ENCODE measurements at regions not wholly inside any gene's neighbourhood (a gene's known extent, or its start where the extent isn't known, plus 50 kb on each side); places are given as distances from the start of the nearest gene placed in this dataset.

- WGBS, 5 donors = 79 to 86% (median 81%) methylated on average over 8 of the region's 8 CpGs
- no peaks in the 10 kb centered on the region for H3K36me3 ChIP-seq
Observed at GRCh38 chr10:44850356-44850934, 60.7 kb upstream of the TMEM72 start.

GRCh38 chr10:44851413-44851812, 59.7 kb upstream of the TMEM72 start:
- H3K27ac ChIP-seq = no peak overlapping the region
- TF ChIP-seq POLR2AphosphoS5 (IDR thresholded peaks at IDR 0.05) (no peak), POLR2A (IDR thresholded peaks at IDR 0.05) (no peak)
- TF ChIP-seq, protein P1, sequence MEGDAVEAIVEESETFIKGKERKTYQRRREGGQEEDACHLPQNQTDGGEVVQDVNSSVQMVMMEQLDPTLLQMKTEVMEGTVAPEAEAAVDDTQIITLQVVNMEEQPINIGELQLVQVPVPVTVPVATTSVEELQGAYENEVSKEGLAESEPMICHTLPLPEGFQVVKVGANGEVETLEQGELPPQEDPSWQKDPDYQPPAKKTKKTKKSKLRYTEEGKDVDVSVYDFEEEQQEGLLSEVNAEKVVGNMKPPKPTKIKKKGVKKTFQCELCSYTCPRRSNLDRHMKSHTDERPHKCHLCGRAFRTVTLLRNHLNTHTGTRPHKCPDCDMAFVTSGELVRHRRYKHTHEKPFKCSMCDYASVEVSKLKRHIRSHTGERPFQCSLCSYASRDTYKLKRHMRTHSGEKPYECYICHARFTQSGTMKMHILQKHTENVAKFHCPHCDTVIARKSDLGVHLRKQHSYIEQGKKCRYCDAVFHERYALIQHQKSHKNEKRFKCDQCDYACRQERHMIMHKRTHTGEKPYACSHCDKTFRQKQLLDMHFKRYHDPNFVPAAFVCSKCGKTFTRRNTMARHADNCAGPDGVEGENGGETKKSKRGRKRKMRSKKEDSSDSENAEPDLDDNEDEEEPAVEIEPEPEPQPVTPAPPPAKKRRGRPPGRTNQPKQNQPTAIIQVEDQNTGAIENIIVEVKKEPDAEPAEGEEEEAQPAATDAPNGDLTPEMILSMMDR (IDR thresholded peaks at IDR 0.05 in 8 of 11, conservative IDR thresholded peaks at IDR 0.05 in 3 of 11) = no peak
- DNase-seq = no peak
- intact Hi-C loops (cut with DNase I; ENCODE audit: low total_unique reads) = no loop called here
- no peaks in the 10 kb centered on the region for H3K27me3 ChIP-seq (replicated peaks in 1 of 7)
- 92 to 95% (median 94%) methylated on average over 10 of the region's 10 CpGs for WGBS, 5 donors
- peaks cover 0 to 6% (median 0%) of the 10 kb centered on the region in 8 donors for H3K9me3 ChIP-seq
- H3K4me3 ChIP-seq = no peak overlapping the region
- no peaks in the 10 kb centered on the region for H3K4me1 ChIP-seq
- H3K36me3 ChIP-seq = no peaks in the 10 kb centered on the region

More at GRCh38 chr10:44850356-44850934, 60.7 kb upstream of the TMEM72 start:
- peaks cover 0 to 6% (median 0%) of the 10 kb centered on the region in 8 donors for H3K9me3 ChIP-seq
- DNase-seq = no peak
- no peaks in the 10 kb centered on the region for H3K27me3 ChIP-seq (replicated peaks in 1 of 7)
- TF ChIP-seq POLR2AphosphoS5 (IDR thresholded peaks at IDR 0.05) = no peak
- TF ChIP-seq POLR2A (IDR thresholded peaks at IDR 0.05) = no peak
- TF ChIP-seq, protein P1 (IDR thresholded peaks at IDR 0.05 in 8 of 11, conservative IDR thresholded peaks at IDR 0.05 in 3 of 11) = no peak
- no peaks in the 10 kb centered on the region for H3K4me1 ChIP-seq
- intact Hi-C loops (cut with DNase I; ENCODE audit: low total_unique reads) = no loop called here
- H3K27ac ChIP-seq = no peak overlapping the region
- H3K4me3 ChIP-seq = no peak overlapping the region

DNA sequence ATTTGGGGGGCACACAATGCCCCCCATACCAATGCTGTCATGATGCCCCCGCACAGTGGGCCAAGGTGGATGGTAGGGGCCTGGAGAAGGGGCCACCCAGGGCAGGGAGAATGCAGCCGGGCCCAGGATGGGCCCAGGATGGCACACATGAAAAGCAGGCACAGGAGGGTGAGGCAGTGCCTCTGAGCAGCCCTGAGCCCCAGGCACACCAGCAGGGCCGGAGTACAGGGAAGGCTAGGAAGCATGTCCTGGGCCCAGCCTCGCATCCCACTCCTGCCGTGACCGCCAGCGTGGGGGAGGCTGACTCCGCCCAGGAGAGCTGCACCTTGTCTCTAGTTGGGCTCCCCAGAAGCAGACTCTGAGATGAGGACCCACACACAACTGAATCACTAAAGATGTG, 59.3 kb upstream of the TMEM72 start:
- DNase-seq = no peak
- Histone ChIP-seq H3K4me3 (no peak overlapping the region), H3K27ac (no peak overlapping the region), H3K9me3 (peaks cover 0 to 6% (median 0%) of the 10 kb centered on the region in 8 donors), H3K27me3 (replicated peaks in 1 of 7) (no peaks in the 10 kb centered on the region), H3K4me1 (no peaks in the 10 kb centered on the region), H3K36me3 (no peaks in the 10 kb centered on the region)
- no peak for TF ChIP-seq POLR2AphosphoS5 (IDR thresholded peaks at IDR 0.05)
- TF ChIP-seq, protein P1 (IDR thresholded peaks at IDR 0.05 in 8 of 11, conservative IDR thresholded peaks at IDR 0.05 in 3 of 11) = no peak
- no peak for TF ChIP-seq POLR2A (IDR thresholded peaks at IDR 0.05)
- WGBS, 5 donors = 82 to 94% (median 92%) methylated on average over 7 to 8 of the region's 8 CpGs
- intact Hi-C loops (cut with DNase I; ENCODE audit: low total_unique reads) = no loop called here

GRCh38 chr10:44853148-44853734, 57.9 kb upstream of the TMEM72 start:
- TF ChIP-seq, protein P1 (IDR thresholded peaks at IDR 0.05 in 8 of 11, conservative IDR thresholded peaks at IDR 0.05 in 3 of 11) = no peak
- no peak for TF ChIP-seq POLR2AphosphoS5 (IDR thresholded peaks at IDR 0.05)
- TF ChIP-seq POLR2A (IDR thresholded peaks at IDR 0.05) = no peak
- Histone ChIP-seq H3K27me3 (replicated peaks in 1 of 7) (no peaks in the 10 kb centered on the region), H3K36me3 (no peaks in the 10 kb centered on the region), H3K4me1 (peaks cover 0 to 7% (median 0%) of the 10 kb centered on the region in 6 donors), H3K9me3 (peaks cover 0 to 6% (median 0%) of the 10 kb centered on the region in 8 donors), H3K27ac (no peak overlapping the region), H3K4me3 (no peak overlapping the region)
- WGBS, 5 donors = 21 to 67% (median 42%) methylated on average over 1 of the region's 1 CpG
- DNase-seq = no peak
- intact Hi-C loops (cut with DNase I; ENCODE audit: low total_unique reads) = no loop called here

Measured in spleen (tissue), 11 donors.